ENCODE measurements at regions not wholly inside any gene's neighbourhood (a gene's known extent, or its start where the extent isn't known, plus 50 kb on each side); places are given as distances from the start of the nearest gene placed in this dataset.
A peak's percentile ranks its signal among the peaks of the same experiment; 100 is the strongest.
"Not testable (repeated sequence)": the region's sequence is repeated elsewhere in the genome, so short reads cannot be mapped to it uniquely, and the experiment has no call there.

- Histone ChIP-seq H3K27ac (ENCODE audit: low read depth, low read length) (no peak overlapping the region), H3K4me1 (ENCODE audit: control insufficient read depth, insufficient read depth, low read length) (no peaks in the 10 kb centered on the region), H3K9me3 (ENCODE audit: control insufficient read depth, low read length) (no peaks in the 10 kb centered on the region), H3K36me3 (ENCODE audit: control insufficient read depth, insufficient read depth, low read length) (no peaks in the 10 kb centered on the region), H3K9ac (ENCODE audit: extremely low read depth, low read length, poor library complexity, severe bottlenecking) (no peak overlapping the region), H3K27me3 (ENCODE audit: control insufficient read depth, insufficient read depth, low read length, poor library complexity, severe bottlenecking) (no peaks in the 10 kb centered on the region), H3K4me3 (ENCODE audit: low read length) (no peak overlapping the region)
- Mint-ChIP-seq H3K4me1 (peaks cover 30% of the 10 kb centered on the region), H3K4me3 (peak overlapping the region; percentile 23), H3K36me3 (ENCODE audit: low read depth) (peaks cover 23% of the 10 kb centered on the region), H3K9me3 (peaks cover 9% of the 10 kb centered on the region), H3K27ac (no peak overlapping the region), H3K27me3 (ENCODE audit: insufficient read depth) (peaks cover 8% of the 10 kb centered on the region)
- no peak for DNase-seq
- 76 to 81% methylated on average over 5 to 6 of the region's 6 CpGs for WGBS, 2 experiments (ENCODE audit: insufficient coverage in 1 of 2, insufficient read length in 1 of 2)
- TF ChIP-seq CTCF (conservative IDR thresholded peaks at IDR 0.05): no peak
Observed at GRCh38 chr1:112855152-112855828, 100.7 kb downstream of the SLC16A1 start.

- H3K4me1 ChIP-seq (ENCODE audit: control insufficient read depth, insufficient read depth, low read length); H3K27me3 Mint-ChIP-seq (ENCODE audit: insufficient read depth); H3K9me3 Mint-ChIP-seq; H3K9me3 ChIP-seq (ENCODE audit: control insufficient read depth, low read length); H3K36me3 ChIP-seq (ENCODE audit: control insufficient read depth, insufficient read depth, low read length); H3K27ac ChIP-seq (ENCODE audit: low read depth, low read length); H3K4me3 ChIP-seq (ENCODE audit: low read length); H3K9ac ChIP-seq (ENCODE audit: extremely low read depth, low read length, poor library complexity, severe bottlenecking); DNase-seq; H3K27ac Mint-ChIP-seq; H3K27me3 ChIP-seq (ENCODE audit: control insufficient read depth, insufficient read depth, low read length, poor library complexity, severe bottlenecking): not testable (repeated sequence)
- peaks cover 33% of the 10 kb centered on the region for H3K4me1 Mint-ChIP-seq
- 97% methylated on average over 45 of the region's 45 CpGs; no CpG with 5 or more reads in 1 of the 2 experiments for WGBS, 2 experiments (ENCODE audit: insufficient coverage in 1 of 2, insufficient read length in 1 of 2)
- H3K36me3 Mint-ChIP-seq (ENCODE audit: low read depth): peaks cover 23% of the 10 kb centered on the region
- H3K4me3 Mint-ChIP-seq: peak overlapping the region; percentile 23
Observed at GRCh38 chr1:112854368-112854984, 101.5 kb downstream of the SLC16A1 start.

- peaks cover 35% of the 10 kb centered on the region for H3K4me1 Mint-ChIP-seq
- 88 to 97% methylated on average over 3 to 4 of the region's 8 CpGs for WGBS, 2 experiments (ENCODE audit: insufficient coverage in 1 of 2, insufficient read length in 1 of 2)
- H3K9me3 Mint-ChIP-seq; H3K27ac ChIP-seq (ENCODE audit: low read depth, low read length); H3K27me3 ChIP-seq (ENCODE audit: control insufficient read depth, insufficient read depth, low read length, poor library complexity, severe bottlenecking); H3K4me1 ChIP-seq (ENCODE audit: control insufficient read depth, insufficient read depth, low read length); H3K9ac ChIP-seq (ENCODE audit: extremely low read depth, low read length, poor library complexity, severe bottlenecking); H3K27ac Mint-ChIP-seq; H3K9me3 ChIP-seq (ENCODE audit: control insufficient read depth, low read length); H3K36me3 ChIP-seq (ENCODE audit: control insufficient read depth, insufficient read depth, low read length); H3K4me3 ChIP-seq (ENCODE audit: low read length); DNase-seq; H3K27me3 Mint-ChIP-seq (ENCODE audit: insufficient read depth): not testable (repeated sequence)
- peak overlapping the region; percentile 23 for H3K4me3 Mint-ChIP-seq
- peaks cover 23% of the 10 kb centered on the region for H3K36me3 Mint-ChIP-seq (ENCODE audit: low read depth)
Observed at GRCh38 chr1:112853915-112854314, 102.1 kb downstream of the SLC16A1 start.

GRCh38 chr1:112852934-112853333, 103.1 kb downstream of the SLC16A1 start:
- TF ChIP-seq CTCF (conservative IDR thresholded peaks at IDR 0.05): no peak
- no peak for DNase-seq
- H3K9ac ChIP-seq (ENCODE audit: extremely low read depth, low read length, poor library complexity, severe bottlenecking): no peak overlapping the region
- no peaks in the 10 kb centered on the region for H3K27me3 ChIP-seq (ENCODE audit: control insufficient read depth, insufficient read depth, low read length, poor library complexity, severe bottlenecking)
- no peak overlapping the region for H3K27ac ChIP-seq (ENCODE audit: low read depth, low read length)
- 100% methylated on average over 2 of the region's 2 CpGs for WGBS, 2 experiments (ENCODE audit: insufficient coverage in 1 of 2, insufficient read length in 1 of 2)
- peaks cover 35% of the 10 kb centered on the region for H3K4me1 Mint-ChIP-seq
- peaks cover 8% of the 10 kb centered on the region for H3K27me3 Mint-ChIP-seq (ENCODE audit: insufficient read depth)
- H3K36me3 Mint-ChIP-seq (ENCODE audit: low read depth): peaks cover 28% of the 10 kb centered on the region
- H3K9me3 Mint-ChIP-seq: peaks cover 11% of the 10 kb centered on the region
- no peaks in the 10 kb centered on the region for H3K9me3 ChIP-seq (ENCODE audit: control insufficient read depth, low read length)
- no peaks in the 10 kb centered on the region for H3K4me1 ChIP-seq (ENCODE audit: control insufficient read depth, insufficient read depth, low read length)
- H3K4me3 ChIP-seq (ENCODE audit: low read length): peak overlapping the region; percentile 8
- H3K36me3 ChIP-seq (ENCODE audit: control insufficient read depth, insufficient read depth, low read length): no peaks in the 10 kb centered on the region
- H3K4me3 Mint-ChIP-seq: no peak overlapping the region
- H3K27ac Mint-ChIP-seq: no peak overlapping the region

All from endodermal cell (in vitro differentiated cells).